ENCODE measurements at regions not wholly inside any gene's neighbourhood (a gene's known extent, or its start where the extent isn't known, plus 50 kb on each side); places are given as distances from the start of the nearest gene placed in this dataset.
"Not testable (repeated sequence)": the region's sequence is repeated elsewhere in the genome, so short reads cannot be mapped to it uniquely, and the experiment has no call there.

DNA sequence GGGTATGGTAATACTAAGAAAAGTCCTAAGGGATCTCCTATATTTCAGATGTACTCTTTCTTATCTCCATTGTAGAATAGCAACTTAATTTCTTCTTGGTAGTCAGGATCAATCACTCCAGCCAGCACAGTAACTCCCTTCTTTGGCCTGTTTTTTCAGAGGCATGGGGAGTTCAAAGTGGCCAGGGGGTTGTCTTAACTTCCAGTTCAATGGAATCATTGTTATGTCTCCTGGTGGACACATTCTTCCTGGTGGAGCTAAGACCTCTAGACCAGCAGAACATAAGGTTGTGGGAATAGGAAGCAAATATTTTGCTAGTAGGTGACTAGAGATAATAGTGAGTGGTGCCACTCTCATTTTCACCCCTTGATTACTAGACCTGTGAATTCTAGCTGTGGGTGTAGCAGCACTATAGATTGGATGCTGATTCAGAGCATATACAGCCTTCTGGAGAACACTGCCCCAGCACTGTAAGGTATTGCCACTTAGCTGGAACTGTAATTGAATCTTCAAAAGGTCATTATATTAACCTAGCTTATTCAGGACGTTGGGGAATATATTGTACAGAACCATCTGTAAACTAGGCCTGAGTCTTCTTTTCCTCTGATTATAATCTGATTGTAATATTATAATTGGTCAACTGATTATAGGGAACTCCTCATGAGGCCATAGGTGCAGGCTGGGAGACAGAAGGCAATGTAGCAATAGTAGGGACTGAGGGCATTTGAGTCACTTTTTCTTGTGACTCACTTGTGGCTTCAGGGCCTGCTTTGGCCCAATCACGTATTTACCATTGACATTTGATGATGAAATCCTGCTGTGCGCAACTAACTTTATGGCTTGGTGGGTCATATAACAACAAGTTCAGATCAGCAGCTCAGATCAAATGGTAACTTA lies 60.2 kb upstream of the ATP2B1 start:
- no peak overlapping the region for H2AFZ ChIP-seq (ENCODE audit: low read depth, low read length)
- TF ChIP-seq, protein P1, sequence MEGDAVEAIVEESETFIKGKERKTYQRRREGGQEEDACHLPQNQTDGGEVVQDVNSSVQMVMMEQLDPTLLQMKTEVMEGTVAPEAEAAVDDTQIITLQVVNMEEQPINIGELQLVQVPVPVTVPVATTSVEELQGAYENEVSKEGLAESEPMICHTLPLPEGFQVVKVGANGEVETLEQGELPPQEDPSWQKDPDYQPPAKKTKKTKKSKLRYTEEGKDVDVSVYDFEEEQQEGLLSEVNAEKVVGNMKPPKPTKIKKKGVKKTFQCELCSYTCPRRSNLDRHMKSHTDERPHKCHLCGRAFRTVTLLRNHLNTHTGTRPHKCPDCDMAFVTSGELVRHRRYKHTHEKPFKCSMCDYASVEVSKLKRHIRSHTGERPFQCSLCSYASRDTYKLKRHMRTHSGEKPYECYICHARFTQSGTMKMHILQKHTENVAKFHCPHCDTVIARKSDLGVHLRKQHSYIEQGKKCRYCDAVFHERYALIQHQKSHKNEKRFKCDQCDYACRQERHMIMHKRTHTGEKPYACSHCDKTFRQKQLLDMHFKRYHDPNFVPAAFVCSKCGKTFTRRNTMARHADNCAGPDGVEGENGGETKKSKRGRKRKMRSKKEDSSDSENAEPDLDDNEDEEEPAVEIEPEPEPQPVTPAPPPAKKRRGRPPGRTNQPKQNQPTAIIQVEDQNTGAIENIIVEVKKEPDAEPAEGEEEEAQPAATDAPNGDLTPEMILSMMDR (IDR thresholded peaks at IDR 0.05; ENCODE audit: low read depth, low read length), result no peak
- TF ChIP-seq EZH2phosphoT487 (IDR thresholded peaks at IDR 0.05; ENCODE audit: low read depth), result no peak
- no peaks in the 10 kb centered on the region for H4K20me1 ChIP-seq (ENCODE audit: insufficient read depth, low read length)
- no peak overlapping the region for H3K4me2 ChIP-seq (ENCODE audit: low read length)
- no peak overlapping the region for H3K9ac ChIP-seq (ENCODE audit: low read length)
- no peaks in the 10 kb centered on the region for H3K36me3 ChIP-seq (replicated peaks; ENCODE audit: low read depth, low read length)
- no peak overlapping the region for H3K27ac ChIP-seq (ENCODE audit: low read length)
- H3K27me3 ChIP-seq (ENCODE audit: low read depth, low read length), result no peaks in the 10 kb centered on the region
- no peaks in the 10 kb centered on the region for H3K9me3 ChIP-seq (ENCODE audit: insufficient read depth, low read length)
- no peak overlapping the region for H3K4me3 ChIP-seq (ENCODE audit: low read length)
- H3K4me1 ChIP-seq (ENCODE audit: low read length), result peaks cover 11% of the 10 kb centered on the region
- H3K79me2 ChIP-seq (ENCODE audit: low read length), result no peaks in the 10 kb centered on the region

DNA sequence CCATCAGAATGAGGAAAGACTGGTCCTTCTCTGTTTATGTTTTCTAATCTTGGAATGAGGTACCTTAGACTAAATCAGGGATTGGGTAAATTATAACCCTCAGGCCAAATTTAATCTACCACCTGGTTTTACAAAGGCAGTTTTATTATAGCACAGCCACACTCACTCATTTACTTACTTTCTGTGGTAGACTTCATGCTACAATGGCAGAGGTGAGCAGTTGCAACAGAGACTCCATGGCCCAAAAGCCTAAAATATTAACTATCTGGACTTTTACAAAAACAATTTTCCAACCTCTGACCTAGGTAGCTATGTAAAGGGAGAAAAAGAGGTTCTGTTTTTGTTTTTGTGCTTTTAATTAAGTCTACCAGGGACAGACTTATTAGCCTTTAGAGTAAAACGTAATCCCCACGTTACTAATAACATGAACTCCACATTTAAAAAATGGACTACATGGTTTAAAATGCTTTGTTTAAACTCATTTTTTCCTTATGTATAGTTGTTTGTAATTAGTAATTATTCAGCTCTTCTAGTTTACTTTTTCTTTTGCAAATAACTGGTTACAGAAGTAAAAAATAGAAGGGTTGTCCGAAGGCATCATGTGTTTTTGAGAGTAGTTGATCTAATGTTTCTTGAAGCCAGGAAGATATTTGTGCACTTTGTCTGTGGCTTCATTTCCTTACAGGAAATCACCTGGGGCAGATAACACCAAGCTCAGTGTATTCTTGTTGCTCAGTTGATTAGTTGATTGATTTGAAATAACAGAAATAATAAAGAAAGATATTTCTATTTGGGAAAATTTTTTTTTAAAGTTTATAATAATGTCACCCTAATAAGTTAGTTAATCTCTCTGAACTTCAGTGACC lies 57.6 kb upstream of the ATP2B1 start:
- no peaks in the 10 kb centered on the region for H3K79me2 ChIP-seq (ENCODE audit: low read length)
- H2AFZ ChIP-seq (ENCODE audit: low read depth, low read length), result peak overlapping the region; percentile 77
- H4K20me1 ChIP-seq (ENCODE audit: insufficient read depth, low read length), result no peaks in the 10 kb centered on the region
- no peaks in the 10 kb centered on the region for H3K36me3 ChIP-seq (replicated peaks; ENCODE audit: low read depth, low read length)
- H3K9ac ChIP-seq (ENCODE audit: low read length), result no peak overlapping the region
- H3K27ac ChIP-seq (ENCODE audit: low read length), result 0 out of 2 replicates have a peak overlapping the region, but pooled peaks have one; percentile 17
- no peaks in the 10 kb centered on the region for H3K27me3 ChIP-seq (ENCODE audit: low read depth, low read length)
- no peak overlapping the region for H3K4me3 ChIP-seq (ENCODE audit: low read length)
- H3K4me2 ChIP-seq (ENCODE audit: low read length), result peak overlapping the region; percentile 42
- TF ChIP-seq EZH2phosphoT487 (IDR thresholded peaks at IDR 0.05; ENCODE audit: low read depth), result no peak
- TF ChIP-seq, protein P1 (IDR thresholded peaks at IDR 0.05; ENCODE audit: low read depth, low read length), result no peak
- no peaks in the 10 kb centered on the region for H3K9me3 ChIP-seq (ENCODE audit: insufficient read depth, low read length)
- H3K4me1 ChIP-seq (ENCODE audit: low read length), result peaks cover 23% of the 10 kb centered on the region

DNA sequence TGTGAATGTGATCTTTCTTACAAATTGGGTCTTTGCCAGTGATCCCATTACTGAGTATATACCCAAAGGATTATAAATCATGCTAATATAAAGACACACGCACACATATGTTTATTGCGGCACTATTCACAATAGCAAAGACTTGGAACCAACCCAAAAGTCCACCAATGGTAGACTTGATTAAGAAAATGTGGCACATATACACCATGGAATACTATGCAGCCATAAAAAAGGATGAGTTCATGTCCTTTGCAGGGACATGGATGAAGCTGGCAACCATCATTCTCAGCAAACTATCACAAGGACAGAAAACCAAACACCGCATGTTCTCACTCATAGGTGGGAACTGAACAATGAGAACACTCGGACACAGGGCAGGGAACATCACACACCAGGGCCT lies 55.5 kb upstream of the ATP2B1 start:
- H3K36me3 ChIP-seq (replicated peaks; ENCODE audit: low read depth, low read length); H3K9ac ChIP-seq (ENCODE audit: low read length); H3K27ac ChIP-seq (ENCODE audit: low read length); H4K20me1 ChIP-seq (ENCODE audit: insufficient read depth, low read length); H3K9me3 ChIP-seq (ENCODE audit: insufficient read depth, low read length); H3K79me2 ChIP-seq (ENCODE audit: low read length); H2AFZ ChIP-seq (ENCODE audit: low read depth, low read length); H3K27me3 ChIP-seq (ENCODE audit: low read depth, low read length); H3K4me2 ChIP-seq (ENCODE audit: low read length); H3K4me3 ChIP-seq (ENCODE audit: low read length): not testable (repeated sequence)
- peaks cover 35% of the 10 kb centered on the region for H3K4me1 ChIP-seq (ENCODE audit: low read length)

DNA sequence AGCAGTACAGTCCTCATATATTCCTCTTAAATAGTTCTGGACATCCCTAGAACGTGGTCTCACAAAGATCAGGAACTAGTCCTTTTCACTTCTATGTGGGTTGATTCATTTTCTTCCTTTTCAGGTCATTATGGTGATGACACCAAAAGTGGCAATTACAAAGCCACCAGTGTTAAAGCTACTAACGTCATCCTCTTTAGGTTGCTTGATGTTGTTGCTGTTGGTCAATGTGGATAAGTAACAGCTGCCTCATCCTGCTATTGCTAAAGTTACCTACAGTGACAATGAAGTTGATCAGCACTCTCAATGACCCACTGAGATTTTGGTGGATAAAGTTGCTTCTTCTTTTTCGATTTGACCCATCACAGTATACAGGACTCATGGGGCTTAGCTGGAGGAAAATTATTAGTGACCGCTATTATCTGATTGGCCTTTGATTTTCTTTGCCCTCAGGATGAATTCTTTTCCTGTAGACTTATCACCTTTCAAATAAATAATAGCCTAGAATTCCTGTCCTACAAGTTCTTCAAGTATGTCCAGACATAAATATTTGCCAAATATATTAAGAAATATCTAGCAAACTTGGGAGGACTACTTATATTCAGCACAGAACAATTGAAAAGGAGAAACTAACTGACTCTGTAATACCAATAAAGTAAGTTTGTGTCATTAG lies 54.0 kb upstream of the ATP2B1 start:
- Histone ChIP-seq H3K9ac (ENCODE audit: low read length) (no peak overlapping the region), H3K79me2 (ENCODE audit: low read length) (no peaks in the 10 kb centered on the region), H4K20me1 (ENCODE audit: insufficient read depth, low read length) (no peaks in the 10 kb centered on the region), H3K27ac (ENCODE audit: low read length) (peak overlapping the region; percentile 13; the same call in 1 of the 2 replicates), H3K27me3 (ENCODE audit: low read depth, low read length) (no peaks in the 10 kb centered on the region), H2AFZ (ENCODE audit: low read depth, low read length) (no peak overlapping the region), H3K4me1 (ENCODE audit: low read length) (peaks cover 41% of the 10 kb centered on the region), H3K9me3 (ENCODE audit: insufficient read depth, low read length) (no peaks in the 10 kb centered on the region), H3K36me3 (replicated peaks; ENCODE audit: low read depth, low read length) (peaks cover 3% of the 10 kb centered on the region), H3K4me2 (ENCODE audit: low read length) (peak overlapping the region; percentile 28), H3K4me3 (ENCODE audit: low read length) (no peak overlapping the region)
- TF ChIP-seq EZH2phosphoT487 (IDR thresholded peaks at IDR 0.05; ENCODE audit: low read depth), result no peak
- TF ChIP-seq, protein P1 (IDR thresholded peaks at IDR 0.05; ENCODE audit: low read depth, low read length), result no peak
